AG09319 (cell line): ENCODE measurements at regions not wholly inside any gene's neighbourhood (a gene's known extent, or its start where the extent isn't known, plus 50 kb on each side); places are given as distances from the start of the nearest gene placed in this dataset.

Experiments
- DNase-seq: peaks from one replicate; pipeline ENCODE4 v3.0.0-alpha.2; 2010; ENCODE audit warnings: low read depth; ENCODE audit errors: extremely low read depth
- TF ChIP-seq, protein P1 (sequence below): IDR thresholded peaks from 2 replicates; pipeline ENCODE4 v1.5.1; 2011; ENCODE audit warnings: low read depth, mild to moderate bottlenecking, inconsistent platforms, low read length, moderate library complexity

DNA sequence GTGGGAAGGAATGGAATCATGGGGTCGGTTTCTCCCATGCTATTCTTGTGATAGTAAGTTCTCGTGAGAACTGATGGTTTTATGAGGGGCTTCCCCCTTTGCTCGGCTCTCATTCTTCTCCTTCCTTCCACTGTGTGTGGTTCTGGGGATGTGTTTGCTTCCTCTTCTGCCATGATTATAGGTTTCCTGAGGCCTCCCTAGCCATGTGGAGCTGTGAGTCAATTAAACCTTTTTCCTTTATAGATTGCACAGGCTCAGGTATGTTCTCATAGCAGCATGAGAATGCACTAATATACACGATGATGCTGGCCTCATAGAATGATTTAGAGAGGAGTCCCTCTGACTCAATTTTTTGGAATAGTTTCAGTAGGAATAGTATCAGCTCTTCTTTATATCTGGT is 195.4 kb upstream of the IVNS1ABP start:
- TF ChIP-seq, protein P1, sequence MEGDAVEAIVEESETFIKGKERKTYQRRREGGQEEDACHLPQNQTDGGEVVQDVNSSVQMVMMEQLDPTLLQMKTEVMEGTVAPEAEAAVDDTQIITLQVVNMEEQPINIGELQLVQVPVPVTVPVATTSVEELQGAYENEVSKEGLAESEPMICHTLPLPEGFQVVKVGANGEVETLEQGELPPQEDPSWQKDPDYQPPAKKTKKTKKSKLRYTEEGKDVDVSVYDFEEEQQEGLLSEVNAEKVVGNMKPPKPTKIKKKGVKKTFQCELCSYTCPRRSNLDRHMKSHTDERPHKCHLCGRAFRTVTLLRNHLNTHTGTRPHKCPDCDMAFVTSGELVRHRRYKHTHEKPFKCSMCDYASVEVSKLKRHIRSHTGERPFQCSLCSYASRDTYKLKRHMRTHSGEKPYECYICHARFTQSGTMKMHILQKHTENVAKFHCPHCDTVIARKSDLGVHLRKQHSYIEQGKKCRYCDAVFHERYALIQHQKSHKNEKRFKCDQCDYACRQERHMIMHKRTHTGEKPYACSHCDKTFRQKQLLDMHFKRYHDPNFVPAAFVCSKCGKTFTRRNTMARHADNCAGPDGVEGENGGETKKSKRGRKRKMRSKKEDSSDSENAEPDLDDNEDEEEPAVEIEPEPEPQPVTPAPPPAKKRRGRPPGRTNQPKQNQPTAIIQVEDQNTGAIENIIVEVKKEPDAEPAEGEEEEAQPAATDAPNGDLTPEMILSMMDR, result no peak
- DNase-seq, result no peak

DNA sequence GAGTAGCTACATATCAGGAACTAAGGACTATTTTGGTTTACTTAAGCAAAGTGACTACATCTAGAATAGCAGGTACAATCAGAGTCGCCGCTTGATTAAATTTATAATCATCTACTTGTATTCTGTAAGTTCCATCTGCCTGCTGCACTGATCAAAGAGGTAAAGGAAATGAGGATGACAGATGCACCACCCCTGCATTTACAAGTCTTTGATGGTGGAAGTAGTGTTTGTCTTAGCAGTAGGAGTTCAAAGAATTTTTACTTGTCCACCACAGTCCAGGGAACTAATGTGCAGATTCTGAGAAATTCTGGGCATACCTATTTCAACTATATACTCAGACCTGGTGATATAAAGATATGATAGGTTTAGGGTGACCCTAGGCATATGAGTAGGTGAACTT is 184.1 kb upstream of the IVNS1ABP start:
- TF ChIP-seq, protein P1, result no peak
- DNase-seq, result no peak

DNA sequence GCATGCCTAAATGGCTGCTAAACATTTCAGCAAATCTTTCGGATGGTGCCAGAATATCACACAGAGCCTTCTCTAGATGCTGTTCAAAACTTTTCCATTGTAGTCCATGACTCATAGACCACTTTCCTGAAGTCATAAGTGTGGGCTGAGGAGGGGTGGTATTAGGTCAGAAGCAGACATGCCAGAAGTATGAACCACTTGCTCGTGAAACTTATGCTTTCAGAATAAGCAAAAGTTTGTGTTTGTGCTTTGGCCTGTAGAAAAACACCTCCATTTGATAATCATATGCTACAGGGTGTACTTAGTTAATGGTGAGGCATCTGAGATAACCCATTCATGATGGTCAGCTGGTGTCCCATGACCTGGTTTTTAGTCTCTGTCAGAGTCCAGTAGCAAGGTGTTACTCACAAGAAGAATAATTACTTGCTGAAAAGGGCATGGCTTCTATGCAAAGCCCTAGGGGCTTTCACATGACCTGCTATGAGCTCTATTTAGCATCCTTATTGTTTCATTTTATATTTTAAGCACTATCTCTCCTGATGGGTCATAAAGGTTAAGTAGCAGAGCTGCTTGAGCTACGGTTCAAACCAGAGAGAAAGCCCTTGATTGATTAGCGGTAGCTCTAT is 183.1 kb upstream of the IVNS1ABP start:
- DNase-seq, result peak; percentile 20

DNA sequence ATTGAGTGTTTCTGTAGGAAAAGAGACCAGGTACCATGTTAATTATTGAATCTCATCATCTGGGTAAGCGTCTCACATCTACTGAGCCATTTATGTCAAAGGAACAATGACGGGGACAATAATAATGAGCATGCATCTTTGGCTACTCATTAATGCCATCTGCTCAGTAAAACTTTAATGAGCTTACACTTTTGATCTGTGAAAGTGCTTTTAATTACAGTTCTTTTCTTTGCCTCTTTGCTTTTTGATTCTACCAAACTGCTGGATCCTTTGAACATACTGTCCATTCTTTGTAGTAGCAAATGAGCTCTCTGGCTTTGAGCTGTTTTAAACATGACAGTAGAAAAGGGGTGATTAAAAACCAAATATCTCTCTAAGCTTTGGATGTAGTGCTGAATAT is 181.2 kb upstream of the IVNS1ABP start:
- no peak for DNase-seq
- TF ChIP-seq, protein P1, result no peak

More for the DNA sequence above, 183.1 kb upstream of the IVNS1ABP start:
- TF ChIP-seq, protein P1, result no peak

DNA sequence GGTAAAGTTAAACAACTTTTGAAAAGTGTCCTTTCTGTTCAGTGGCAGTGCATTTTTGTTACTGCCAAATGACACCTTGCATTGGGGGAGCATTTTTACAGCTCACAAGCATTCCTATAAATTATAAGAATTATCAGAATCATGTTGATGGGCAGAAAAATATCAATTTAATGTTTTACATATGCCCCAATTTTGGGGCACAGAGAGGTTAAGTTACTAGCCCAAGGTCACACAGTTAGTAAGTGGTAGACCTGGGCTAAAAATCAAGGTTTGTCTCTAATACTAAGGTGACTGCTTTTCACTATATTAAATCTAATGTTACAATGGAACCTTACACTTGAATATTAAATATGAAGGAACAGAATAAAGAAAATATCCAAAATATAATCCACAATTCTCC is 180.1 kb upstream of the IVNS1ABP start:
- TF ChIP-seq, protein P1, result no peak
- DNase-seq, result no peak

DNA sequence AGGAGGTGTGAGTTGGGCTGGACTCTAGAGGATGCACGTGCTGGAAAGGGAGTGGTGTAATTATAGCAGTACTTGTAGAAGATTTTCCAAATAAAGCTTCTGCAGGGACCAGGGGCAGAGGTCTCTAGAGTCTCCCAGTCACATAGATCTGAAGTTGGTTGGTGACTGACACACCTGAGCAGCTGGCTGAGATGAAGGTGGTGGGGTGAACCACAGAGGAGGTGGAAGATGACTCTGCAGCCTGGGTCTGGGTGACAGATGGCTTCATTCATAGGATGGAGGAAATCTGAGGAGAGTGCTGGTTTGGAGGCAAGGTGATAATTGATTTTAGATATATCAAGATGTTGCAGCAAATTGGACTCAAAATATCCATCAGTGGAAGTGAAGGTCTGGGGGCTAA is 178.9 kb upstream of the IVNS1ABP start:
- TF ChIP-seq, protein P1, result no peak
- no peak for DNase-seq

DNA sequence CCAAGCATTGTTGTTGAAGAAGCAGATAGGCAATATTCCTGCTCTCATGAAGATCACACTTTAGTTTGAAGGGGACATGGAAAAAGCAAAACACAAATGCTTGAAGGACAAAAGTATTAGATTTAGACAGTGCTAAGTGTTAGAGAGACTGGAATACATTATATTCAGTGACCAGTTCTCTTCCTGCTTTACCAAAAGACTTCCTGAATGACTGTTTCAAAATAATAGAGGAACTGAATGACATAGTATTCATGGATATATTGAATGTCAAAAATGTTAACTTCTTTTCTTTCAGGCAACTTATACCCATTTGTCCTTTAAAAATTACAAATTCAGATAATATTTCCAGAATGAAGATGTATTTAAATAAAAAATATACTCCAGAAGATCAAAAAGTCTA is 178.0 kb upstream of the IVNS1ABP start:
- TF ChIP-seq, protein P1, result no peak
- no peak for DNase-seq
